K562 (cell line): ENCODE measurements at regions not wholly inside any gene's neighbourhood (a gene's known extent, or its start where the extent isn't known, plus 50 kb on each side); places are given as distances from the start of the nearest gene placed in this dataset.

Experiments used
- ATAC-seq: fragments of 200-7000 bp; cut with Tn5 transposase; 3 replicates; pipeline ENCODE4 v1.9.1; 2020; ENCODE audit warnings: moderate library complexity
- BruUV-seq: library from RNA; stranded (reverse); fragments of 400-500 nt; replicated peaks from 2 replicates; lab custom pipeline; 2021; lab: Mats Ljungman, UMichigan
- CTCF ChIA-PET: fragments of 300-600 bp; formaldehyde crosslinking; extraction: SDS; loops from one replicate; lab custom pipeline; 2021; ENCODE audit warnings: low intra/inter-chr PET ratio; lab: Yijun Ruan, JAX
- POLR2A ChIA-PET: fragments of 300-600, 350-650 bp; sonication (Branson Sonifier 250); formaldehyde crosslinking; extraction: SDS; loops from one replicate; lab custom pipeline; 2021; ENCODE audit warnings: antibody characterized with exemption, inconsistent platforms; lab: Yijun Ruan, JAX
- DNase-seq, 4 experiments: peaks; one replicate each; pipeline versions ENCODE4 v3.0.0 to v3.0.0-alpha.2; 2011 to 2018; ENCODE audit warnings: low spot score in 3 of 4, mixed read lengths in 3 of 4; ENCODE audit errors: extremely low read depth in 1 of 4
- FAIRE-seq: peaks from 2 replicates; lab custom pipeline; 2011; peaks lifted over from hg19 to GRCh38; lab: Jason Lieb, UNC
- H2AFZ ChIP-seq: 2 replicates; pipeline ENCODE4 v1.6.0; 2011; ENCODE audit warnings: low read depth, low read length, control low read depth, inconsistent platforms
- H3K27ac ChIP-seq: fragments of 200-600 bp; 3 replicates; pipeline ENCODE4 v1.8.0; 2011; ENCODE audit warnings: low read depth, mild to moderate bottlenecking, control low read depth, inconsistent platforms, low read length, moderate library complexity, mixed read lengths; ENCODE audit errors: extremely low read depth
- H3K27me3 ChIP-seq, 2 experiments: fragments of 300-600 bp in 1 of 2; 2 replicates in 1 of 2; 3 replicates in 1 of 2; pipeline versions ENCODE4 v1.6.0 to v1.8.0; 2011; ENCODE audit warnings: inconsistent platforms in 2 of 2, low read length in 2 of 2, mild to moderate bottlenecking in 1 of 2, mixed read lengths in 1 of 2, moderate library complexity in 1 of 2; ENCODE audit not compliant: control insufficient read depth in 2 of 2, insufficient read depth in 2 of 2
- H3K36me3 ChIP-seq: fragments of 300-600 bp; 3 replicates; pipeline ENCODE4 v1.8.0; 2011; ENCODE audit warnings: mild to moderate bottlenecking, low read length, inconsistent platforms; ENCODE audit not compliant: control insufficient read depth, insufficient read depth
- H3K4me1 ChIP-seq, 2 experiments: fragments of 200-600 bp in 1 of 2; replicated peaks in 1 of 2; 2 replicates in 1 of 2; 3 replicates in 1 of 2; pipeline versions ENCODE4 v1.5.1 to v1.8.0; 2011; ENCODE audit warnings: inconsistent platforms in 2 of 2, low read length in 2 of 2, mild to moderate bottlenecking in 1 of 2, mixed read lengths in 1 of 2, moderate library complexity in 1 of 2; ENCODE audit not compliant: control insufficient read depth in 2 of 2, insufficient read depth in 2 of 2
- H3K4me2 ChIP-seq: 2 replicates; pipeline ENCODE4 v1.6.1; 2011; ENCODE audit warnings: low read length, control low read depth, inconsistent platforms, mixed read lengths; ENCODE audit not compliant: insufficient read depth
- H3K4me3 ChIP-seq: fragments of 200-600 bp; sonication (generic), shearing (Covaris generic); 2 replicates; pipeline ENCODE4 v1.5.1; 2016; ENCODE audit warnings: control low read depth, inconsistent platforms
- H3K79me2 ChIP-seq: fragments of 200-600 bp; 3 replicates; pipeline ENCODE4 v1.8.0; 2011; ENCODE audit warnings: low read length, inconsistent platforms; ENCODE audit not compliant: control insufficient read depth, insufficient read depth
- H3K9ac ChIP-seq, 2 experiments: 2 replicates each; pipeline versions ENCODE4 v1.6.0 to v1.6.1; 2011; ENCODE audit warnings: low read depth in 2 of 2, low read length in 2 of 2, control low read depth in 1 of 2, inconsistent platforms in 1 of 2, mild to moderate bottlenecking in 1 of 2, mixed read lengths in 1 of 2; ENCODE audit not compliant: insufficient read depth in 1 of 2
- H3K9me1 ChIP-seq: one replicate; pipeline ENCODE4 v1.6.0; 2011; ENCODE audit warnings: inconsistent platforms, mild to moderate bottlenecking, low read length, moderate library complexity; ENCODE audit not compliant: control insufficient read depth, insufficient read depth
- H3K9me3 ChIP-seq: replicated peaks from 2 replicates; pipeline ENCODE4 v1.5.1; 2011; ENCODE audit warnings: low read depth, low read length, inconsistent platforms; ENCODE audit not compliant: control insufficient read depth, insufficient read depth
- H4K20me1 ChIP-seq: replicated peaks from 2 replicates; pipeline ENCODE4 v1.6.1; 2011; ENCODE audit warnings: low read length, inconsistent platforms, mixed read lengths; ENCODE audit not compliant: control insufficient read depth, insufficient read depth
- E2F3 ChIP-seq: fragments of 250-450 bp; sonication (Bioruptor Pico); IDR thresholded peaks from 2 replicates; pipeline ENCODE4 v1.4.0; 2020; ENCODE audit warnings: mild to moderate bottlenecking
- ETV5 ChIP-seq: sonication (generic); formaldehyde crosslinking; IDR thresholded peaks from 2 replicates; pipeline ENCODE4 v1.4.0; 2020; ENCODE audit warnings: low read depth, mild to moderate bottlenecking, missing genetic modification reagents
- HMGN3 ChIP-seq: IDR thresholded peaks from 2 replicates; pipeline ENCODE4 v1.6.1; 2011; ENCODE audit warnings: borderline replicate concordance, low read depth, mild to moderate bottlenecking, mixed read lengths, low read length; ENCODE audit not compliant: insufficient read length; ENCODE audit errors: extremely low read depth
- HNRNPH1 ChIP-seq: fragments of 200-400 bp; formaldehyde crosslinking; optimal IDR thresholded peaks from 2 replicates; pipeline ENCODE3; 2017; ENCODE audit warnings: low read depth, mild to moderate bottlenecking, low read length, moderate library complexity
- MYBL2 ChIP-seq, 2 experiments: fragments of 450-650 bp in 1 of 2; sonication (generic) in 1 of 2; formaldehyde crosslinking in 1 of 2; IDR thresholded peaks; 2 replicates each; pipeline versions ENCODE4 v1.6.1 to v1.8.1; 2017 to 2022; ENCODE audit warnings: borderline replicate concordance in 1 of 2, inconsistent platforms in 1 of 2, low read depth in 1 of 2, mild to moderate bottlenecking in 1 of 2, missing genetic modification reagents in 1 of 2, moderate library complexity in 1 of 2
- SMARCB1 ChIP-seq: IDR thresholded peaks from 2 replicates; pipeline ENCODE4 v1.6.1; 2011; ENCODE audit warnings: improper control_type of control experiment, low read depth; ENCODE audit not compliant: insufficient read length
- WGBS: fragments of 100-300 bp; shearing (Covaris generic); methylation state at CpG from one replicate; pipeline ENCODE4 v1.1.6; 2016; ENCODE audit warnings: low coverage, mixed read lengths; ENCODE audit not compliant: insufficient coverage; ENCODE audit errors: missing lambda C conversion rate; 5-methylcytosine and 5-hydroxymethylcytosine counted together
- in situ Hi-C: fragments of 300-500 bp; cut with MboI; formaldehyde crosslinking; loops from 4 replicates; pipeline ENCODE4 v1.15.0; 2018; ENCODE audit warnings: inconsistent platforms, mixed read lengths
- intact Hi-C: fragments of 100-400 bp; cut with micrococcal nuclease; formaldehyde crosslinking; loops from 2 replicates; pipeline ENCODE4 v1.14.2; 2022
- TF ChIP-seq, protein P1 (sequence below), 2 experiments: fragments of 450-650 bp; IDR thresholded peaks; 2 replicates each; pipeline ENCODE4 v1.6.1; 2018; ENCODE audit warnings: mild to moderate bottlenecking in 2 of 2, low read depth in 1 of 2; ENCODE audit not compliant: partially characterized antibody in 2 of 2

DNA sequence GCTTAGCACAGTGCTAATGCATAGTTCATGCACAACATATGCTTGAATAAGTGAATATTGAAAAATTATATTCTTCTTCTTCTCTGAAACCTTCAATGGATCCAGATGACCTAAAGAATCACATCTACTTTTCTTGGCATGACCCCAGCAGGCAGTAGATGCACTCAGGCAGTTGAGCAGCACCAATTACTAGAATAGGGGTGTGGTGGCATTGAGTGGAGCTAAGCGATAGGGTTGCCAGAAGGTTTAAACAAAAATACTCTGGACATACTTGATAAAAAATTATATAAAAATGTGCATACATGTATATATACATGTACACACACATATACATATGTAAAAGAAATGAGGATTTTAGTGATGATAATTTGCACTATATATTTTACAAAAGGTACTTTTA, 81.8 kb downstream of the NFKBIZ start:
- H3K27me3 ChIP-seq = no peaks in the 10 kb centered on the region
- TF ChIP-seq, protein P1, sequence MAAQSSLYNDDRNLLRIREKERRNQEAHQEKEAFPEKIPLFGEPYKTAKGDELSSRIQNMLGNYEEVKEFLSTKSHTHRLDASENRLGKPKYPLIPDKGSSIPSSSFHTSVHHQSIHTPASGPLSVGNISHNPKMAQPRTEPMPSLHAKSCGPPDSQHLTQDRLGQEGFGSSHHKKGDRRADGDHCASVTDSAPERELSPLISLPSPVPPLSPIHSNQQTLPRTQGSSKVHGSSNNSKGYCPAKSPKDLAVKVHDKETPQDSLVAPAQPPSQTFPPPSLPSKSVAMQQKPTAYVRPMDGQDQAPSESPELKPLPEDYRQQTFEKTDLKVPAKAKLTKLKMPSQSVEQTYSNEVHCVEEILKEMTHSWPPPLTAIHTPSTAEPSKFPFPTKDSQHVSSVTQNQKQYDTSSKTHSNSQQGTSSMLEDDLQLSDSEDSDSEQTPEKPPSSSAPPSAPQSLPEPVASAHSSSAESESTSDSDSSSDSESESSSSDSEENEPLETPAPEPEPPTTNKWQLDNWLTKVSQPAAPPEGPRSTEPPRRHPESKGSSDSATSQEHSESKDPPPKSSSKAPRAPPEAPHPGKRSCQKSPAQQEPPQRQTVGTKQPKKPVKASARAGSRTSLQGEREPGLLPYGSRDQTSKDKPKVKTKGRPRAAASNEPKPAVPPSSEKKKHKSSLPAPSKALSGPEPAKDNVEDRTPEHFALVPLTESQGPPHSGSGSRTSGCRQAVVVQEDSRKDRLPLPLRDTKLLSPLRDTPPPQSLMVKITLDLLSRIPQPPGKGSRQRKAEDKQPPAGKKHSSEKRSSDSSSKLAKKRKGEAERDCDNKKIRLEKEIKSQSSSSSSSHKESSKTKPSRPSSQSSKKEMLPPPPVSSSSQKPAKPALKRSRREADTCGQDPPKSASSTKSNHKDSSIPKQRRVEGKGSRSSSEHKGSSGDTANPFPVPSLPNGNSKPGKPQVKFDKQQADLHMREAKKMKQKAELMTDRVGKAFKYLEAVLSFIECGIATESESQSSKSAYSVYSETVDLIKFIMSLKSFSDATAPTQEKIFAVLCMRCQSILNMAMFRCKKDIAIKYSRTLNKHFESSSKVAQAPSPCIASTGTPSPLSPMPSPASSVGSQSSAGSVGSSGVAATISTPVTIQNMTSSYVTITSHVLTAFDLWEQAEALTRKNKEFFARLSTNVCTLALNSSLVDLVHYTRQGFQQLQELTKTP (IDR thresholded peaks at IDR 0.05; ENCODE audit: low read depth in 1 of 2, partially characterized antibody in 2 of 2) = no peak
- no peak for TF ChIP-seq ETV5 (CRISPR knock-in tag)
- TF ChIP-seq MYBL2 (IDR thresholded peaks at IDR 0.05; ENCODE audit: low read depth) = no peak
- no peak for TF ChIP-seq MYBL2 (CRISPR knock-in tag; IDR thresholded peaks at IDR 0.05; ENCODE audit: borderline replicate concordance)
- no peak for TF ChIP-seq HMGN3
- TF ChIP-seq HNRNPH1 = no peak
- no peak for TF ChIP-seq SMARCB1
- no peak for TF ChIP-seq E2F3 (CRISPR knock-in tag)
- in situ Hi-C loops = no loop called here
- DNase-seq (no peak), FAIRE-seq (no peak), ATAC-seq (no peak)
- no peak overlapping the region for H3K4me2 ChIP-seq
- intact Hi-C loops = no loop called here
- no peak overlapping the region for H2AFZ ChIP-seq
- ChIA-PET POLR2A (no interaction called here), CTCF (no interaction called here)
- no TSS peak for BruUV-seq
- no peaks in the 10 kb centered on the region for H3K9me3 ChIP-seq
- H4K20me1 ChIP-seq = no peaks in the 10 kb centered on the region
- no peak overlapping the region for H3K9ac ChIP-seq
- H3K4me1 ChIP-seq = no peaks in the 10 kb centered on the region
- H3K36me3 ChIP-seq = no peaks in the 10 kb centered on the region
- no peaks in the 10 kb centered on the region for H3K79me2 ChIP-seq
- H3K4me3 ChIP-seq = no peak overlapping the region
- no peak overlapping the region for H3K27ac ChIP-seq
- H3K9me1 ChIP-seq = no peaks in the 10 kb centered on the region
- WGBS = 70% methylated on average over 1 of the region's 1 CpG
